GM12872 (cell line): ENCODE measurements at regions not wholly inside any gene's neighbourhood (a gene's known extent, or its start where the extent isn't known, plus 50 kb on each side); places are given as distances from the start of the nearest gene placed in this dataset.

Experiments
- CTCF ChIP-seq: IDR thresholded peaks from 3 replicates; pipeline ENCODE4 v1.5.1; 2011; ENCODE audit warnings: low read depth, mild to moderate bottlenecking, low read length, moderate library complexity; ENCODE audit not compliant: insufficient read depth

DNA sequence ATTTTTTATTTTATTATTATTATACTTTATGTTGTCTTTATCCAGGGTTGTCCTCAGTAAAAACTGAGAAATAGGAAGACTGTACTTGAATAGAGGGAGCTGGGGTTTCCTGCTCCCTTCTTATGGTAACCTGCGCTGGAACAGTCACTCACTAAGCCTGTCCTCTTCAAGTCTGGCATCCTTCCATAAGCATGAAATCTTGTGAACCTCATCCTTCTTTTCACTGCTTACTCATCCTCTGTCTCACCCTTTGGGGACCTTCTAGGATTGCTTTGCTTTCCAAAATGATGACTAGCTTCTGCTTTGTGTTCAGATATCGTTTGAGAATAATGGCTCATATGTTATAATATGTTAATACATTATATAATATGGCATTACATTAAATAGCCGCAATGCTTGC is 90.6 kb downstream of the C6orf118 start:
- no peak for TF ChIP-seq CTCF

- no peak for TF ChIP-seq CTCF
These were observed 102.6 kb downstream of the C6orf118 start for GRCh38 chr6:165206798-165207197.

GRCh38 chr6:165205632-165206031 is 103.8 kb downstream of the C6orf118 start:
- no peak for TF ChIP-seq CTCF

DNA sequence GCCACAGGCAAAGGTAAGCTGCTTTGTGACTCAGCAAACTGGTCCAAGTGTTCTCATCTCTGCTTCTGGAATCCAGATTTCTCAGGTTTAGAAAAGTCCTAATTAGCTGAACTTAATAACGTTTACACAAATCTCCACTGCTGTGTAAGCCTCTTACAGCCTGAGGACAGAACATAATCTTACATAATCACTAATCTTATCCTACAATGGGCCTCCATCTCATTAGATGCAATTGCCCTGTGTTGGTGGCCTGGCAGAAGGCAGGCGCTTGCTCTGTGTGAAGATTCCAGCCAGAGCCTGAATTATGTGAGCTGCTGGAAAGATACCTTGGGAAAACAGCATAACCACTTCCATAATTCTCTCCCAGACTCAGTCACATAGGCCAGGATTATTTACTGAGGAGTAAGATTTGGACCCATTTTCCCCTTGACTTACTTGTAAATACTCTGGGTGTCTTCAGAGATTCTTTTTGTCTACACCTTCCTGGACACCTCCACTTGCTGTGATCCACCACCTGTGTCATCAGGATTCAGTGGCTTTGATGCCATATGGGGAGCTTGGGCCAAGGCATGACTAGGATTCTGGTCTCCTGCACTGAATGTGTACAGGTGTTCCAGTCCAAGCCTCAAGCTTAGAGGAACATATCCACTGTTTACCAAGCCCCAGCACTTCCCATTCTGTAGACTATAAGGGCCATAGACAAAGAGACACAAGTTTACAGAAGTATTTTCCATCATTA is 104.4 kb downstream of the C6orf118 start:
- no peak for TF ChIP-seq CTCF

GRCh38 chr6:165200178-165200577 is 109.2 kb downstream of the C6orf118 start:
- no peak for TF ChIP-seq CTCF

- TF ChIP-seq CTCF, result no peak
These were observed 117.9 kb downstream of the C6orf118 start for GRCh38 chr6:165191461-165191860.

DNA sequence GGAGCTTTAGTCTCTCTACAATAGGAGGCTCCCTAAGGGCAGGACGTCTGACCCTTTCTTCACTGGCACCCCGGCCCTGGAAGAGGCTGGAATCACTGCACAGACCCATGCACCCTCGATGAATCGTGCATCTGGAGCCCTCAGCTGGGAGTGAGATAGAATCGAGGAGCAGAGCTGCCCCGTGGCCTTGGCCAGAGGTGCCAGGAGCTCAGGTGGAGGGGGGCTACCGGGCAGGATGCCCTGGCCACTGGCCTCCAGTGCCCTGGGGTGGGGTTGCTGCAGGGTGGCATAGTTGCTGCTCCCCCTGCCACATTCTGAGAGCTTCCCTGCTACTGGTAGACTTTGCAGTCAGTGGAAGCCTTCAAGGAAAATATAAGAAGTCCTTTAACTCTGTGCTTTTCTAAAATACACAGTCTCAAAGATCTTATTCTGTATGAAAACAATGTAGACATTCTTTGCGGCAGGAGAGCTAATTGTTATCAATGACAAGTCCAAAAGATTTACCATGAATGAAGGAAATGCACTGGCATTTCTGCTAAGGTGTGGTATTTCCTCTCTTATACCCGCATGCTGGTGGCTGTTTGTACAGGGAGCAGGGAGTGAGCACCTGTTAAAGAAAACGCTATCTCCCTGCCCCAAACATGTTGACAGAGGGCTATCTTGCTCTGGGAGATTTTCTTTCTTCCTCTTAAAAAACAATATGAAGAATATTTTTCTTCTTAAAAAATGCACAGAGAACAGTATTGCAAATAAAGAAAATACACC is 122.8 kb downstream of the C6orf118 start:
- TF ChIP-seq CTCF, result no peak
